ENCODE measurements at regions not wholly inside any gene's neighbourhood (a gene's known extent, or its start where the extent isn't known, plus 50 kb on each side); places are given as distances from the start of the nearest gene placed in this dataset.

DNA sequence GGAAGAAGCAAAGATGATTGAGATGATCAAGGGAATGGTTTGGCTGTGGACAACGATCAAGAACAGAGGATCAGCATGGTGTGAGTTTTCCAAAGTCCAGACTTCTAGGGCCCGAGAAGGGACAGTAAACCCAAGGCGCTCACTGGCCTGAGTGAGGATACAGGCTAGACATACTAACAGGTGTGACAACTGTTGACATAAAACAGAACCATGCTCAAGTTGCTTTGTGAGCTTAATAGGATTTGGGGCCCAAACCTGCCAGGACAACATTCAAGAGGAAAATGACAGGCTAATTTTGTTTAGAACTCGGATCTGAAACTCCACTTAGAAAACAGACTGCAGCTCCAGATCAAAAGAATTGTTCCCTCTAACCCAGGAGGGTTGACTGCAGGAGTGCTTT lies 68.1 kb upstream of the ACKR3 start:
- DNase-seq = no peak

GRCh38 chr2:236503100-236503499 lies 66.5 kb upstream of the ACKR3 start:
- no peak for DNase-seq

DNA sequence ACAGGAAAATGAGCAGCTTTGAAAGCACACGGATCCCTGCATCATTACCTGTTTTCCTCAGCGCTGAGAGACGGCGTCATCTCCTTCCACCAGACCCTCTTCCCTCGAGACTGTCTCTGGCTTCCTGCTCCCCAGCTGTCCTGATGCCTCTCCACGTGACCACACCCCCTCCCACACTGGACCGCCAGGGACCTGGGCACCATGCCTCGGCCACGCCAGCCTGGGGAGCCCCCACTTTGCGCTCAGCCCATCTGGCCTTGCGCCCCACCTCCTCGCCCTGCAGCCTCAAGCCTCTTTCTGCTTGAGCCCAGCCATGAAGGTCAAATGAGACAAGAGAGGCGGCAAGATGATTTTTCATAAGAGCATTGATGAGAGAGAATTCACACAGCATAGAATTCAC lies 66.0 kb upstream of the ACKR3 start:
- no peak for DNase-seq

DNA sequence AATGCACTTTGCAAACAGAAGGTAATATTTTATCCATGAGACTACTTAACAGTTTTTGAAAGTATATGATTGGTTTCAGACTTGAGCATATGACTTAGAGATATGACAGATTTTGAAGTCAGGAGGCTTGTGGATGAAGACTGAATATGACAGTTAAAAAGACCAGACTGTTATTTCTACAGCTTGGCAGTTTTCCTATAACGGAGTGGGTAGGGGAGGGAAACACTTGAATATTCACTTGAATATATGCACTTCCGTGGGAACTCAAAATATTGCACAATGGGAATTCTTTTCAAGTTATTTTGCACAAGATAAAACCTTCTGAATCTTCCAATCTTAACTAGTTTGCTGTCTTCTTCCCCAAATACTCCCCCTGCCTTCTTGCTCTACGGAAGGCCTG lies 64.6 kb upstream of the ACKR3 start:
- DNase-seq = no peak

- no peak for DNase-seq
Measured at GRCh38 chr2:236505648-236506047, 64.0 kb upstream of the ACKR3 start.

GRCh38 chr2:236507393-236508085 lies 62.1 kb upstream of the ACKR3 start:
- DNase-seq = peak in 1 of 2 experiments; percentile 47

DNA sequence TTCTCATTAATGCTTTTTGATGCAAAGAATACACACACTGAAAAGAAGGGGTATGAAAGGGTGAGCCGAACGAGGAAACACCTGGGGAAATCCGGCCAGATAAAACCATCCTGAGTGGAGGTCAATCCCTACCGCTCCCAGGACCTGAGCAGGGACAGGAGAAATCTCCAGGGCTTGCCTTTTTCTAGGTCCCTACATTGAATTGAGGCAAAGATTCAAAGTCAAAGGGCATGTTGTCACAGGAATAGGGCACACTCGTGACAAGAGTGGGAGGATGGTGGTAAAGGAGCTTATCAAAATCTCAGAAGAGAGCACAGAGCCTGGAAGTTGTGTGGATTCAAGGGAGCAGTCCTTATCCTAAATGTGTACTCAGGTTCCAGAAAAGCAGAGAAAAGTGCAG lies 61.2 kb upstream of the ACKR3 start:
- no peak for DNase-seq

GRCh38 chr2:236510034-236510433 lies 59.6 kb upstream of the ACKR3 start:
- no peak for DNase-seq

GRCh38 chr2:236511266-236511665 lies 58.4 kb upstream of the ACKR3 start:
- DNase-seq = no peak

DNA sequence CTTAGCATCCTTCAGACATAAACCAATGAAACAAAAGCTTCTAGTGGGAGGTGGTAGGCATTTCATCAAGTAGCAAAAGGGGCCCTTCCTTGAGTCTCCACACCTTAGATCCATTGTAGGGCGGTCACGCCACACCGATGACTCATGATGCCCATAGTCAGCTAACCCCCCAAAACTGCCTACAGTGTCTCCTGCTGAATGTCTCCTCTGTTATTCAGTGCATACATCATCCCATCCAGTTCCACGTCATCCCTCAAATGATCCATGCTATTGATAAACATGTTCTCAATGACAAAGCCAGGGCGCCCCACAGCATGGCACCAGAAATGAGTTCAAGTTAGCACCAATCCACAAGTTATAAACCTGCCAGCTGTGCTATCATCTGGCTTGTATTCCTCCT lies 57.4 kb upstream of the ACKR3 start:
- no peak for DNase-seq

DNA sequence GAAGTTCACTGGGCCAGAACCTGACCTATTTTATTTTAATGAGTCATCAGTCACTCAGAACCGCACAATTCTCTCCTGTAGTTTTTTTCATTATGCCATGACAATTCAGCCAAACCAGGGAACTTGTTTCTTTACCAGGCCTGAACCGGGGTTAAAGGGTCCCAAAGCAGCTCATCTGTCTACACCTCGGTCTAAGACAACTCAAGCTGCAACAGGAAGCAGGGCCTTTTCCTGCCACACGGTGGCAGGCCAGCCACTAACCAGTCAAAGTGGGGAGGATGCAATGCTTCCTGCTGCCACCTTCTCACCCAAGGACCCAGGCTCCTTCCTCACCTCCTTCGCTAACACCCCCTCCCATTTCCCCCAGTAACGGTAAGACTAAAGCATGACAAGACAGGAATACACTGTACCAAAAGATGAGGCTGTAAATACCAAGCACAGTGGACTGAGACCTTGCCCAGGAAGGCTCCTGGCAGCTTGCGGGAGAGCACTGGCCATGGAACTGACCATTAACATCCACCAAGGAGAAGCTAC lies 56.7 kb upstream of the ACKR3 start:
- DNase-seq = peak in 1 of 2 experiments; percentile 37

- DNase-seq = no peak
Measured at GRCh38 chr2:236513956-236514355, 55.7 kb upstream of the ACKR3 start.

DNA sequence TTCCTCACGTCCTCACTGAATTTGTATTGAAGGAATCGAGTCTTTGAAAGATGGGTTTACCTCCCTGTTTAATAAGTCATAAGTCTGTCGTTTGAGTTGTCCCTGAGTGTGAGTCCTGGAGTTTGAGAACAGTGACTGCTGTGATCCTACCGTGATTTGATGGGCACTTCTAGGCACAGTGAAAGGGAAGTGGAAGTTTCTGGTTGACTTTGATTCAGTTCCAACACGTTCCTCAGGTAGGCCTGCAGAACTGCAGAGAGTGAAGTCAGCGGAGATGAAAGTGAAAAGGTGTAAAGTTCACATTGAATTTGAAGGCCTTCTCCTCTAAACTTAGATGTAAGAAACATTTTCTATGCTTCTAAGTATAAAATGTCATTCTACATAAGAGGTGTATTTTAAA lies 52.9 kb upstream of the ACKR3 start:
- DNase-seq = no peak

DNA sequence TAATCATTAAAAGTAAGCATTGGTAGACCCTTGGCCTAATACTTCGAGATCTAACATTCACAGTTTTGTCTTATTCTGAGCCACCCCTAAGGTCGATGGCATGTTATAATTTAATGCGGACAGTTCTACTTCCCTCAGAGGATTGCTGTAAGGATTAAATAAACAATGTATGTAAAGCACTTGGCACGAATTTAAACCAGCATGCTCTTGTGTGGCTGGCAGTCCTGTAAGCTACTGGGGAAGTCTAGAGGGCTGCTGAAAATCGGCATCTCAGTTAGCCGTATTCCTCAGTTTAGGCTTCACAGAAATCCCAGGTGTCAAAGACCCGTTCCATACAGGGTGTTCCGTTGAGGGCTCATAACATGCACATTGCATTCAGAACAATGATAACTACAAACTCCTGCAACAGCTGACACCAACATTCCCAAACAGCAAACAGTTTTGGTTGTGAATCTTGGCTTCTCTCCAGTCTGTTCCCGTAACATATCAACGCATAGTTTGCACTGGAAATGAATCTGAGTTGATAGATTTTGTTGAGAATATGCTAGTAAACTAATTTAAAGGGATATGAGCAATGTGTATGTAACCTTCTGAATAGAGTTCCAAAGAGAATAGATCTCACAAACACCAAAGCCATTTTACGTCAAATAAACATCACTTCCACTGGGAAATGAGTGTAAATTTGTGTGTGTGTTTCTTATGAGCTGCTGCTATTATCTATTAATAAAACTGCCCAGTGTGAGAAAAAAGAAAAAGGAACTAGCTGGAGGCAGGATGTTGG lies 52.2 kb upstream of the ACKR3 start:
- no peak for DNase-seq

Data from SW 1271 (cell line).